ENCODE measurements at regions not wholly inside any gene's neighbourhood (a gene's known extent, or its start where the extent isn't known, plus 50 kb on each side); places are given as distances from the start of the nearest gene placed in this dataset.

- TF ChIP-seq PPARA (CRISPR knock-in tag; IDR thresholded peaks at IDR 0.05; ENCODE audit: borderline replicate concordance) (no peak), RARB (CRISPR knock-in tag; IDR thresholded peaks at IDR 0.05) (no peak), POU6F1 (CRISPR knock-in tag; IDR thresholded peaks at IDR 0.05; ENCODE audit: borderline replicate concordance, low read depth) (no peak)
These were observed 330.0 kb upstream of the RND3 start (continued) for GRCh38 chr2:150817422-150817821.

- ATAC-seq: peak; percentile 43; the same call in 1 of the 3 replicates
- peak; percentile 51; the same call in 1 of the 2 replicates for TF ChIP-seq TSHZ2 (CRISPR knock-in tag; IDR thresholded peaks at IDR 0.05)
- no peak for TF ChIP-seq GLIS3 (CRISPR knock-in tag; IDR thresholded peaks at IDR 0.05)
- no peak for TF ChIP-seq ARNTL (CRISPR knock-in tag; IDR thresholded peaks at IDR 0.05; ENCODE audit: borderline replicate concordance, low read depth)
- TF ChIP-seq ZNF8 (CRISPR knock-in tag; IDR thresholded peaks at IDR 0.05): no peak
- TF ChIP-seq TCF4 (CRISPR knock-in tag; IDR thresholded peaks at IDR 0.05; ENCODE audit: borderline replicate concordance): peak; percentile 77
- TF ChIP-seq CSDC2 (CRISPR knock-in tag; IDR thresholded peaks at IDR 0.05): no peak
- no peak for TF ChIP-seq ISL1 (CRISPR knock-in tag; IDR thresholded peaks at IDR 0.05)
- no peak for TF ChIP-seq OSR1 (CRISPR knock-in tag; IDR thresholded peaks at IDR 0.05)
- no peak for TF ChIP-seq TOX (CRISPR knock-in tag; IDR thresholded peaks at IDR 0.05; ENCODE audit: borderline replicate concordance)
- no peak for TF ChIP-seq RARB (CRISPR knock-in tag; IDR thresholded peaks at IDR 0.05)
- no peak for TF ChIP-seq ESRRG (CRISPR knock-in tag; IDR thresholded peaks at IDR 0.05)
- TF ChIP-seq PPARA (CRISPR knock-in tag; IDR thresholded peaks at IDR 0.05; ENCODE audit: borderline replicate concordance): no peak
- TF ChIP-seq ZC3H10 (CRISPR knock-in tag; IDR thresholded peaks at IDR 0.05): no peak
These were observed 325.3 kb upstream of the RND3 start for GRCh38 chr2:150812664-150813367.

- TF ChIP-seq ISL1 (CRISPR knock-in tag; IDR thresholded peaks at IDR 0.05): no peak
- TF ChIP-seq ZC3H10 (CRISPR knock-in tag; IDR thresholded peaks at IDR 0.05): no peak
- TF ChIP-seq ZNF70 (CRISPR knock-in tag; IDR thresholded peaks at IDR 0.05): no peak
- no peak for TF ChIP-seq OSR1 (CRISPR knock-in tag; IDR thresholded peaks at IDR 0.05)
- no peak for TF ChIP-seq CREB5 (CRISPR knock-in tag; IDR thresholded peaks at IDR 0.05; ENCODE audit: low read depth)
- no peak for TF ChIP-seq TSHZ2 (CRISPR knock-in tag; IDR thresholded peaks at IDR 0.05)
- no peak for TF ChIP-seq CSRNP3 (CRISPR knock-in tag; IDR thresholded peaks at IDR 0.05)
- no peak for TF ChIP-seq ZNF565 (CRISPR knock-in tag; conservative IDR thresholded peaks at IDR 0.05; ENCODE audit: low read depth)
- TF ChIP-seq ARNTL (CRISPR knock-in tag; IDR thresholded peaks at IDR 0.05; ENCODE audit: borderline replicate concordance, low read depth): no peak
- no peak for TF ChIP-seq ZFP3 (CRISPR knock-in tag; IDR thresholded peaks at IDR 0.05)
- TF ChIP-seq CSDC2 (CRISPR knock-in tag; IDR thresholded peaks at IDR 0.05): no peak
- ATAC-seq: no peak
These were observed 324.6 kb upstream of the RND3 start for GRCh38 chr2:150812066-150812465.
